GM12878 (cell line): ENCODE measurements at regions not wholly inside any gene's neighbourhood (a gene's known extent, or its start where the extent isn't known, plus 50 kb on each side); places are given as distances from the start of the nearest gene placed in this dataset.

Experiments
- POLR2AphosphoS5 ChIP-seq: IDR thresholded peaks from 2 replicates; pipeline ENCODE4 v1.6.1; 2011; ENCODE audit warnings: mild to moderate bottlenecking, low read length, inconsistent platforms
- TF ChIP-seq, protein P1 (sequence below): IDR thresholded peaks from 2 replicates; pipeline ENCODE4 v1.6.1; 2012; ENCODE audit warnings: low read depth, low read length, improper control_type of control experiment

DNA sequence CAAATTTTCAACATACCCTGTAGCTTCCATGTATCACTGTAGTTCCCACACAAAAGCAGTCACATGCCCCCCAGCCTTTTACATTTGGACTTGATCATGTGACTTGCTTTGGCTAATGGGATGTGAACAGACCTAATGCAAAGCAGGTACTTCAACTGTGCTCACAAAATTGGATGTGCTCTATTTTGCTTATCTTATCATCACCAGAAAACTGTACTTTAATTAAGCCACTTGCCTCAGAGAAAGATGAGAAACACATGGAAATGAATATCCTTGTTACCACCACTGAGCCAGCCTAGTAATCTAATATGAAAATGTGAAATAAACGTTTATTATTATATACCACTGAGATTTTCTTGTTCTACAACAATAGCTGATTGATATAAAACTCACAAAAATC, 402.7 kb upstream of the HTR2C start:
- TF ChIP-seq, protein P1, sequence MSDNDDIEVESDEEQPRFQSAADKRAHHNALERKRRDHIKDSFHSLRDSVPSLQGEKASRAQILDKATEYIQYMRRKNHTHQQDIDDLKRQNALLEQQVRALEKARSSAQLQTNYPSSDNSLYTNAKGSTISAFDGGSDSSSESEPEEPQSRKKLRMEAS = no peak
- TF ChIP-seq POLR2AphosphoS5 = no peak
